Loucy (cell line): ENCODE measurements at regions not wholly inside any gene's neighbourhood (a gene's known extent, or its start where the extent isn't known, plus 50 kb on each side); places are given as distances from the start of the nearest gene placed in this dataset.

Source experiments
- H2AFZ ChIP-seq: fragments of 200-600 bp; sonication (generic); 2 replicates; pipeline ENCODE4 v1.6.0; 2016; ENCODE audit warnings: antibody characterized with exemption, mild to moderate bottlenecking, low read length, moderate library complexity
- H3F3A ChIP-seq: fragments of 200-600 bp; 2 replicates; pipeline ENCODE4 v1.6.0; 2016; ENCODE audit warnings: antibody characterized with exemption, low read depth, mild to moderate bottlenecking
- H3K27me3 ChIP-seq: fragments of 200-600 bp; sonication (generic); 2 replicates; pipeline ENCODE4 v1.6.1; 2014; ENCODE audit warnings: low read length, mild to moderate bottlenecking; ENCODE audit not compliant: insufficient read depth, poor library complexity, severe bottlenecking
- H3K36me3 ChIP-seq: fragments of 200-600 bp; sonication (generic); 2 replicates; pipeline ENCODE4 v1.6.1; 2016; ENCODE audit warnings: low read length; ENCODE audit not compliant: insufficient read depth
- H3K4me1 ChIP-seq: fragments of 200-600 bp; sonication (generic); 2 replicates; pipeline ENCODE4 v1.5.1; 2014; ENCODE audit warnings: low read length, mild to moderate bottlenecking; ENCODE audit not compliant: insufficient read depth, poor library complexity, severe bottlenecking
- H3K4me2 ChIP-seq: fragments of 200-600 bp; sonication (generic); 2 replicates; pipeline ENCODE4 v1.6.0; 2014; ENCODE audit warnings: antibody characterized with exemption, low read length, low read depth, mild to moderate bottlenecking; ENCODE audit not compliant: poor library complexity, severe bottlenecking
- H3K4me3 ChIP-seq: fragments of 200-600 bp; sonication (generic); 2 replicates; pipeline ENCODE4 v1.5.1; 2014; ENCODE audit warnings: low read length, mild to moderate bottlenecking, mixed read lengths; ENCODE audit not compliant: poor library complexity, severe bottlenecking
- H3K79me2 ChIP-seq: fragments of 200-600 bp; sonication (generic); 2 replicates; pipeline ENCODE4 v1.6.1; 2014; ENCODE audit warnings: low read length; ENCODE audit not compliant: insufficient read depth
- H3K9ac ChIP-seq: fragments of 200-600 bp; sonication (generic); 2 replicates; pipeline ENCODE4 v1.6.0; 2014; ENCODE audit warnings: mild to moderate bottlenecking, low read depth, low read length, moderate library complexity; ENCODE audit not compliant: poor library complexity, severe bottlenecking
- H3K9me2 ChIP-seq: fragments of 200-600 bp; sonication (generic); replicated peaks from 2 replicates; pipeline ENCODE4 v1.6.1; 2016; ENCODE audit warnings: low read depth, low read length, mixed read lengths
- H3K9me3 ChIP-seq: fragments of 200-600 bp; sonication (generic); 2 replicates; pipeline ENCODE4 v1.6.1; 2014; ENCODE audit warnings: mild to moderate bottlenecking, antibody characterized with exemption, low read length, low read depth; ENCODE audit not compliant: insufficient read depth
- H4K20me1 ChIP-seq: fragments of 200-600 bp; sonication (generic); 2 replicates; pipeline ENCODE4 v1.6.0; 2014; ENCODE audit warnings: antibody characterized with exemption, low read length, mild to moderate bottlenecking; ENCODE audit not compliant: insufficient read depth, poor library complexity, severe bottlenecking
- EZH2phosphoT487 ChIP-seq: fragments of 200-600 bp; IDR thresholded peaks from 2 replicates; pipeline ENCODE4 v1.6.1; 2018; ENCODE audit warnings: antibody characterized with exemption, mild to moderate bottlenecking, moderate library complexity, borderline replicate concordance
- TF ChIP-seq, protein P1 (sequence below): fragments of 200-600 bp; sonication (generic); conservative IDR thresholded peaks from 2 replicates; pipeline ENCODE4 v1.5.1; 2014; ENCODE audit warnings: mild to moderate bottlenecking, antibody characterized with exemption, low read length

DNA sequence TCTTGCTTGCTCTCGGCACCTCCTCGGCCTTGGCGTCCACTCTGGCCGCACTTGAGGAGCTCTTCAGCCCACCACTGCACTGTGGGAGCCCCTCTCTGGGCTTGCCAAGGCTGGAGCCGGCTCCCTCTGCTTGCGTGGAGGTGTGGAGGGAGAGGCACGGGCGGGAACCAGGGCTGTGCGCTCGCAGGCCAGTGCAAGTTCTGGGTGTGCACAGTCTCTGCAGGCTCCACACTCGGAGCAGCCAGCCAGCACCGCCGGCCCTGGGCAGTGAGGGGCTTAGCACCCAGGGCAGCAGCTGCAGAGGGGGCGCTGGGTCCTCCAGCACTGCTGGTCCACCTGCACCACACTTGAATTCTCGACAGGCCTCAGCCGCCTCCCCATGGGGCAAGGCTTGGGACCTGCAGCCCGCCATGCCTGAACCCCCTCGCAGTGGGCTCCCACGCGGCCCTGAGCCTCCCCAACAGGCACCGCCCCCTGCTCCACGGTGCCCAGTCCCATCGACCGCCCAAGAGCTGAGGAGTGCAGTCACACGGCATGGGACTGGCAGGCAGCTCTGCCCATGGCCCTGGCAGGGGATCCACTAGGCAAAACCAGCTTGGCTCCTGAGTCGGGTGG is 411.2 kb upstream of the CHAC2 start:
- no peak overlapping the region for H3K9ac ChIP-seq

DNA sequence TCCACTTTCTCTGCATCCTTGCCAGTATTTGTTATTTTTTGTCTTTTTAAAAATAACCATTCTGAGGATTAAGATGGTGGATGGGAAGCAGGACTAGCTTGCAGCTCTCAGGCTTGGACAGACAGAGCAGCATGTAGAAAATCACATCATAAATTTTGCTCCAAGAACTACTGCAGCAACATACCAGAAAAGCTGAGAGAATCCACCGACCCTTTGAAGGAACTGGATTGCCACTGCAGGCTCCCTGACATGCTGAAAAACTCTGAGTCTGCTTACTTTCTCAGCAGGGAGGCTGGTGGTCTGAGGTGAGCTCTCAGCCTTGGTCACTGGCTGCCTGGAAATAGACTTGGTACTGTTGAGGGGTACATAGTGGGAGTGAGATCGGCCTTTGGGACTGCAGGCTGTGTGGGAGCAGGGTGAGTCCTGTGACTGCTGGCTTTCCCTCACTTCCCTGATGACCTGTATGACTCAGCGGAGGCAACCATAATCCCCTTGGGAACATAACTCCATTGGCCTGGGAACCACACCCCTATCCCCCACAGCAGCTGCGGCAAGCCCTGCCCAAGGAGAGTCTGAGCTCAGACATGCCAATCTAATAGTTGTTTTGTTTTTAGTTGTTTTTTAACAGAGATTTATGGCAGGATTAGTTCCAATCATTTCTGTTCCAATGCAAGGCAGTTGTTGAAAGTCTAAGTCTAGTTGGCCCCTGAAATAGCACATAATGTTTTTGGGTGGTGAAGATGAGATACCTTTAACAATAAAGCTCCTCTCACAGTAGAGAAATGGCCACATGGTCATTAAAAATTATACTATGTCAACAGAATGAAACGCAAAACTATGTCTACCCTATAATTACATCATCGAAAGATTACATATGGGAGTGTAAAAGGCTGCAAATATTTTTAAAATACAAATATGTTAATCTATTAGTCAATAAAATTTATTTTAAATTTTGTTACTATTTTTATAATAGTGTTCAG is 414.2 kb upstream of the CHAC2 start:
- Histone ChIP-seq H3F3A (no peaks in the 10 kb centered on the region), H3K4me1 (no peaks in the 10 kb centered on the region), H2AFZ (no peak overlapping the region), H3K9ac (no peak overlapping the region), H3K9me3 (no peaks in the 10 kb centered on the region), H3K27me3 (no peaks in the 10 kb centered on the region), H3K9me2 (no peaks in the 10 kb centered on the region), H3K36me3 (no peaks in the 10 kb centered on the region), H3K4me3 (no peak overlapping the region), H3K79me2 (no peaks in the 10 kb centered on the region), H4K20me1 (no peaks in the 10 kb centered on the region), H3K4me2 (no peak overlapping the region)
- TF ChIP-seq, protein P1, sequence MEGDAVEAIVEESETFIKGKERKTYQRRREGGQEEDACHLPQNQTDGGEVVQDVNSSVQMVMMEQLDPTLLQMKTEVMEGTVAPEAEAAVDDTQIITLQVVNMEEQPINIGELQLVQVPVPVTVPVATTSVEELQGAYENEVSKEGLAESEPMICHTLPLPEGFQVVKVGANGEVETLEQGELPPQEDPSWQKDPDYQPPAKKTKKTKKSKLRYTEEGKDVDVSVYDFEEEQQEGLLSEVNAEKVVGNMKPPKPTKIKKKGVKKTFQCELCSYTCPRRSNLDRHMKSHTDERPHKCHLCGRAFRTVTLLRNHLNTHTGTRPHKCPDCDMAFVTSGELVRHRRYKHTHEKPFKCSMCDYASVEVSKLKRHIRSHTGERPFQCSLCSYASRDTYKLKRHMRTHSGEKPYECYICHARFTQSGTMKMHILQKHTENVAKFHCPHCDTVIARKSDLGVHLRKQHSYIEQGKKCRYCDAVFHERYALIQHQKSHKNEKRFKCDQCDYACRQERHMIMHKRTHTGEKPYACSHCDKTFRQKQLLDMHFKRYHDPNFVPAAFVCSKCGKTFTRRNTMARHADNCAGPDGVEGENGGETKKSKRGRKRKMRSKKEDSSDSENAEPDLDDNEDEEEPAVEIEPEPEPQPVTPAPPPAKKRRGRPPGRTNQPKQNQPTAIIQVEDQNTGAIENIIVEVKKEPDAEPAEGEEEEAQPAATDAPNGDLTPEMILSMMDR, result no peak
- no peak for TF ChIP-seq EZH2phosphoT487

More for the DNA sequence above, 411.2 kb upstream of the CHAC2 start:
- H3K27me3 ChIP-seq, result no peaks in the 10 kb centered on the region
- TF ChIP-seq, protein P1, result no peak
- TF ChIP-seq EZH2phosphoT487, result no peak
- H3K4me3 ChIP-seq, result no peak overlapping the region
- no peaks in the 10 kb centered on the region for H4K20me1 ChIP-seq
- H3K9me3 ChIP-seq, result no peaks in the 10 kb centered on the region
- no peak overlapping the region for H2AFZ ChIP-seq
- no peaks in the 10 kb centered on the region for H3K9me2 ChIP-seq
- H3K4me2 ChIP-seq, result no peak overlapping the region
- H3K36me3 ChIP-seq, result no peaks in the 10 kb centered on the region
- H3K79me2 ChIP-seq, result no peaks in the 10 kb centered on the region
- H3K4me1 ChIP-seq, result no peaks in the 10 kb centered on the region
- no peaks in the 10 kb centered on the region for H3F3A ChIP-seq

DNA sequence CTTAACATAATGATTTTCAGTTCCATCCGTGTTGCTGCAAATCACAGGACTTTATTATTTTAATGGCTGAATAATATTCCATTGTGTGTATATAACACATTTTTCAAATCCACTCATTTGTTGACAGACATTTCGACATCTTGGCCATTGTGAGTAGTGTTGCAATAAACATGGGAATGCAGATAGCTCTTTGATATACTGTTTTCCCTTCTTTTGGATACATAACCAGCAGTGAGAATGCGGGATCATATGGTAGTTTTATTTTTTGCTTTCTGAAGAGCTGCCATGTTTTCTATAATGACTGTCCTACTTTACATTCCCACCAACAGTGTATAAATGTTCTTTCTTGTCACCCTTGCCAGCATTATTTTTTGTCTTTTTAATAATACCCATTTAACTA is 420.3 kb upstream of the CHAC2 start:
- Histone ChIP-seq H3K9me3 (no peaks in the 10 kb centered on the region), H3F3A (no peaks in the 10 kb centered on the region), H2AFZ (no peak overlapping the region), H3K79me2 (no peaks in the 10 kb centered on the region), H3K27me3 (no peaks in the 10 kb centered on the region), H3K9ac (no peak overlapping the region), H3K4me1 (no peaks in the 10 kb centered on the region), H3K4me2 (no peak overlapping the region), H3K4me3 (no peak overlapping the region), H4K20me1 (no peaks in the 10 kb centered on the region), H3K36me3 (no peaks in the 10 kb centered on the region), H3K9me2 (no peaks in the 10 kb centered on the region)
- TF ChIP-seq, protein P1, result no peak
- no peak for TF ChIP-seq EZH2phosphoT487
